Activated CD8-positive, alpha-beta T cell treated with anti-CD3 and anti-CD28 coated beads, Interleukin-2, amount 10 ng/mL, durations not matched to agents 7 days and 5 days (primary cell): ENCODE measurements at regions not wholly inside any gene's neighbourhood (a gene's known extent, or its start where the extent isn't known, plus 50 kb on each side); places are given as distances from the start of the nearest gene placed in this dataset.

Experiments
- ATAC-seq: fragments of 150-1000 bp; cut with Tn5 transposase; one replicate; pipeline ENCODE4 v1.10.0; 2021; ENCODE audit warnings: moderate library complexity
- CTCF ChIA-PET: fragments of 350-600 bp; sonication (Branson Sonifier 250); formaldehyde crosslinking; loops from one replicate; lab custom pipeline; 2021; ENCODE audit warnings: antibody characterized with exemption; lab: Charles Lee
- POLR2A ChIA-PET: fragments of 350-600 bp; sonication (Branson Sonifier 250); formaldehyde crosslinking; loops from one replicate; lab custom pipeline; 2021; ENCODE audit warnings: antibody characterized with exemption; lab: Charles Lee
- DNase-seq: peaks from one replicate; pipeline ENCODE4 v3.0.0-alpha.2; 2020
- H3K27ac Mint-ChIP-seq: one replicate; pipeline ENCODE4 v1.8.0; 2021; ENCODE audit warnings: mild to moderate bottlenecking, mixed read lengths
- H3K27me3 Mint-ChIP-seq: one replicate; pipeline ENCODE4 v1.8.0; 2021; ENCODE audit warnings: low read depth, mixed read lengths
- H3K36me3 Mint-ChIP-seq: one replicate; pipeline ENCODE4 v1.8.0; 2021; ENCODE audit warnings: low read depth, mixed read lengths
- H3K4me1 Mint-ChIP-seq: one replicate; pipeline ENCODE4 v1.8.0; 2021; ENCODE audit warnings: low read depth, mixed read lengths
- H3K4me3 Mint-ChIP-seq: one replicate; pipeline ENCODE4 v1.8.0; 2021; ENCODE audit warnings: mild to moderate bottlenecking, mixed read lengths
- H3K9me3 Mint-ChIP-seq: one replicate; pipeline ENCODE4 v1.8.0; 2022; ENCODE audit warnings: mixed read lengths; ENCODE audit not compliant: insufficient read depth

DNA sequence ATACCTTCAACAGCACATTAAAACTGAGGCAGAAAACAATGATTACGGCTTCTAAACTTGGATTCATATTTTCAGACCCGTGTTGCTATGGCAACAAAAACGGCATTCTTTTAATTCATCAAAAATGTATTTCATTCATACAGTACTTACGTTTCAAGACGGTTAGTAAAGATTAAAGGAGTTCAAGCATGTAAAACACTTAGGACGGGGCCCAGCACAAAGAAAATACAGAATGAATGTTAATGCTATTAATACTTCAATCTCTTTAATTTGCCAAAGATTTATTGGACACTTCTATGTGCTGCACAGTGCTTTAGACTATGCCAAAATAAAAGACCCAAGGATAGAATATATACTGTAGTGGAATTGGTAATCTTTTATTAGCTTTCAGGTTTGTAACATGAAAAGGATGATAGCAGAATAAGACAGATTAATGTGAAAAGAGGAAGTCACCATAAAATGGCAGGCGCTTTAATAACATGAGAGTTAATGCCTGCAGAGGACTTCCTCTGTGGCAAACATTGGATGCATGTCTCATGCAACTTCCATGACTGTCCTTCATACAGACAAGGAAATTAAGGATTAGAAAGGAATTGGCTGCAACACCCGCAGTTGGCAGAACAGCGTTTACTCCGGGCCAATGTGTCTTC lies 201.6 kb upstream of the KLF6 start:
- H3K9me3 Mint-ChIP-seq = peaks cover 12% of the 10 kb centered on the region
- no peak overlapping the region for H3K4me3 Mint-ChIP-seq
- ChIA-PET CTCF (no interaction called here), POLR2A (no interaction called here)
- H3K27me3 Mint-ChIP-seq = no peaks in the 10 kb centered on the region
- H3K4me1 Mint-ChIP-seq = peaks cover 34% of the 10 kb centered on the region
- no peak for DNase-seq
- peaks cover 24% of the 10 kb centered on the region for H3K36me3 Mint-ChIP-seq
- no peak for ATAC-seq
- no peak overlapping the region for H3K27ac Mint-ChIP-seq

GRCh38 chr10:3982746-3983442 lies 197.9 kb upstream of the KLF6 start:
- CTCF ChIA-PET = interaction anchor here (0.6 to 3.8 kb wide), 4 partner anchors 12 to 145 kb away, joined by 3 to 14 read pairs (median 7); no protein-coding TSS in a partner anchor
- Mint-ChIP-seq H3K9me3 (peaks cover 12% of the 10 kb centered on the region), H3K27me3 (no peaks in the 10 kb centered on the region), H3K4me3 (no peak overlapping the region), H3K4me1 (peaks cover 21% of the 10 kb centered on the region), H3K36me3 (peaks cover 43% of the 10 kb centered on the region), H3K27ac (peak overlapping the region; percentile 32)
- ATAC-seq (no peak), DNase-seq (no peak)
- POLR2A ChIA-PET = no interaction called here

GRCh38 chr10:3981300-3981699 lies 196.3 kb upstream of the KLF6 start:
- peak overlapping the region; percentile 84 for H3K27ac Mint-ChIP-seq
- H3K36me3 Mint-ChIP-seq = peaks cover 42% of the 10 kb centered on the region
- no peak overlapping the region for H3K4me3 Mint-ChIP-seq
- ATAC-seq (no peak), DNase-seq (no peak)
- CTCF ChIA-PET = interaction anchor here (0.7 to 3.8 kb wide), 3 partner anchors 10 to 31 kb away, joined by 3 to 14 read pairs (median 10); no protein-coding TSS in a partner anchor
- peaks cover 9% of the 10 kb centered on the region for H3K9me3 Mint-ChIP-seq
- POLR2A ChIA-PET = interaction anchor here (0.8 to 1.6 kb wide), 5 partner anchors 8 to 198 kb away, joined by 3 to 6 read pairs (median 4); partner anchors contain the start of gene KLF6
- H3K27me3 Mint-ChIP-seq = no peaks in the 10 kb centered on the region
- peaks cover 14% of the 10 kb centered on the region for H3K4me1 Mint-ChIP-seq

GRCh38 chr10:3980660-3981059 lies 195.7 kb upstream of the KLF6 start:
- peak overlapping the region; percentile 6 for H3K4me3 Mint-ChIP-seq
- CTCF ChIA-PET = interaction anchor here (2.6 to 3.8 kb wide), 2 partner anchors 10 to 20 kb away, joined by 10 to 14 read pairs; no protein-coding TSS in a partner anchor
- ATAC-seq = peak; percentile 53
- POLR2A ChIA-PET = interaction anchor here (0.8 to 1.6 kb wide), 5 partner anchors 8 to 198 kb away, joined by 3 to 6 read pairs (median 4); partner anchors contain the start of gene KLF6
- no peaks in the 10 kb centered on the region for H3K27me3 Mint-ChIP-seq
- peaks cover 39% of the 10 kb centered on the region for H3K36me3 Mint-ChIP-seq
- H3K9me3 Mint-ChIP-seq = peaks cover 9% of the 10 kb centered on the region
- H3K27ac Mint-ChIP-seq = peak overlapping the region; percentile 84
- H3K4me1 Mint-ChIP-seq = peaks cover 11% of the 10 kb centered on the region
- no peak for DNase-seq

DNA sequence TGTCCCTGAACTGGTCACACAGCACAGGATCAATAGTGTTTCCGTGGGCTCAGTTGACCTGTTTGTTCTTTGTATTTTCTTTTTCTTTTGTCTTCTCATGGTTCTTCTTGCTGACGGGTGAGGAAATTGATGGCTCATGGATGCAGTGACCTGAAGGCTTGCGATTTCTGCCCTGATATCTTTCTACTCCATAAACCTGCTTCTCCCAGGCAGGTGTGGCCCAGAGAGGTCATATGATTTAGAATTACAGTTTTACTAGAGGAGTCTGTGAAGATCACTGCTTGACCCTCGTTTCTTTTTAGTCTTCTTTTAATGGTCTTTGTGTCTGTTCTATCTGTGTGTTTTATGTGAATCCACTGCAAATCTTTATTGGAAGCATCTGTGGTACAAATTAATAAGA lies 195.1 kb upstream of the KLF6 start:
- H3K4me3 Mint-ChIP-seq = no peak overlapping the region

DNA sequence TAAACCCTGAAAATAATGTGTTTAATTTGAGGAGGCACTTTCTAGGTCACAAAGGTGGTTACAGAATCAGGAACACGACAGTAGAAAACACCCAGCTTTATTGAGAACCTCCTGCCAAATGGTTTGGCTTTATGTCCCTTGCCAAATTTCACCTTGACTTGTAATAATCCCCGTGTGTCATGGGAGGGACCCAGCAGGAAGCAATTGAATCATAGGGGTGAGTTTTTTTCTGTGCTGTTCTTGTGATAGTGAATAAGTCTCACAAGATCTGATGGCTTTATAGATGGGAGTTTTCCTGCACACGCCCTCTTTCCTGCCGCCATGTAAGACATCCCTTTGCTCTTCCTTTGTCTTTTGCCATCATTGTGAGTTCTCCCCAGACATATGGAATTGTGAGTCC lies 193.8 kb upstream of the KLF6 start:
- POLR2A ChIA-PET = no interaction called here
- H3K27ac Mint-ChIP-seq = peak overlapping the region; percentile 1
- H3K4me3 Mint-ChIP-seq = no peak overlapping the region
- H3K9me3 Mint-ChIP-seq = peaks cover 17% of the 10 kb centered on the region
- CTCF ChIA-PET = interaction anchor here (1.0 kb wide), 1 partner anchor 18 kb away, joined by 3 read pairs; no protein-coding TSS in a partner anchor
- DNase-seq (no peak), ATAC-seq (no peak)
- H3K4me1 Mint-ChIP-seq = peaks cover 19% of the 10 kb centered on the region
- H3K36me3 Mint-ChIP-seq = peaks cover 45% of the 10 kb centered on the region
- no peaks in the 10 kb centered on the region for H3K27me3 Mint-ChIP-seq

More for the DNA sequence above, 195.1 kb upstream of the KLF6 start:
- no peak for DNase-seq
- Mint-ChIP-seq H3K9me3 (peaks cover 12% of the 10 kb centered on the region), H3K27ac (peak overlapping the region; percentile 84), H3K27me3 (no peaks in the 10 kb centered on the region), H3K4me1 (peaks cover 10% of the 10 kb centered on the region), H3K36me3 (peaks cover 39% of the 10 kb centered on the region)
- ChIA-PET CTCF (interaction anchor here (3.8 kb wide), 1 partner anchor 9 kb away, joined by 14 read pairs; no protein-coding TSS in a partner anchor), POLR2A (interaction anchor here (1.0 to 1.1 kb wide), 3 partner anchors 8 to 197 kb away, joined by 3 to 4 read pairs (median 3); partner anchors contain the start of gene KLF6)
- peak; percentile 33 for ATAC-seq

- peaks cover 15% of the 10 kb centered on the region for H3K9me3 Mint-ChIP-seq
- peaks cover 19% of the 10 kb centered on the region for H3K4me1 Mint-ChIP-seq
- no peak overlapping the region for H3K4me3 Mint-ChIP-seq
- no peak overlapping the region for H3K27ac Mint-ChIP-seq
- ChIA-PET POLR2A (no interaction called here), CTCF (no interaction called here)
- ATAC-seq (no peak), DNase-seq (no peak)
- H3K27me3 Mint-ChIP-seq = no peaks in the 10 kb centered on the region
- H3K36me3 Mint-ChIP-seq = peaks cover 43% of the 10 kb centered on the region
Measured at GRCh38 chr10:3978174-3978573, 193.2 kb upstream of the KLF6 start.

DNA sequence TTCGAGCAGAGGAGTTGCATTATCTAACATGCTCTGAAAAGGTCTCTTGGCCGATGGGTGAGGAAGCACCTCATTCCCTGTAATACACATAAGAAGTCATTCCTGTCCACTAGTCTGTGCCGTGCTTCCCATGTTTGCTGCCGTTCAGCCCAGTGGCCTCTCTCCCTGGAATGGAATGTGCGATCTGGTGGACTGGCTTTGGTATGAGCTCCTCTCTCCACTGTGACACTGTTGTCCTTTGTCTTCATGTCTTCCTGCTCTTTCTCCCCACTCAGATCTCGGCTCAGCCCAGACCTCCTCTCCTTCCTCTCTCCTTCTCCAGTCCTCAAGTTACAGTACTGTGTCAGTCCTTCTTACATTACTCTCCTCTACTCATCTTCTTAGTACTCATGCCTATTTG lies 192.8 kb upstream of the KLF6 start:
- Mint-ChIP-seq H3K4me3 (no peak overlapping the region), H3K27me3 (no peaks in the 10 kb centered on the region), H3K27ac (no peak overlapping the region), H3K4me1 (peaks cover 18% of the 10 kb centered on the region), H3K36me3 (peaks cover 39% of the 10 kb centered on the region), H3K9me3 (peaks cover 13% of the 10 kb centered on the region)
- ChIA-PET CTCF (no interaction called here), POLR2A (no interaction called here)
- DNase-seq (no peak), ATAC-seq (no peak)

GRCh38 chr10:3976718-3977117 lies 191.7 kb upstream of the KLF6 start:
- POLR2A ChIA-PET = interaction anchor here (0.7 to 8.4 kb wide), 3 partner anchors 16 to 193 kb away, joined by 3 to 114 read pairs (median 3); partner anchors contain the start of gene KLF6
- H3K36me3 Mint-ChIP-seq = peaks cover 31% of the 10 kb centered on the region
- ATAC-seq = no peak

GRCh38 chr10:3976171-3976570 lies 191.2 kb upstream of the KLF6 start:
- peaks cover 8% of the 10 kb centered on the region for H3K9me3 Mint-ChIP-seq
- DNase-seq = no peak
- H3K27ac Mint-ChIP-seq = no peak overlapping the region
- ChIA-PET POLR2A (interaction anchor here (8.4 kb wide), 1 partner anchor 192 kb away, joined by 114 read pairs; the partner anchor contains the start of gene KLF6), CTCF (interaction anchor here (1.1 kb wide), 1 partner anchor 15 kb away, joined by 5 read pairs; no protein-coding TSS in a partner anchor)
- no peak for ATAC-seq
- no peak overlapping the region for H3K4me3 Mint-ChIP-seq
- no peaks in the 10 kb centered on the region for H3K27me3 Mint-ChIP-seq
- peaks cover 29% of the 10 kb centered on the region for H3K4me1 Mint-ChIP-seq
- peaks cover 30% of the 10 kb centered on the region for H3K36me3 Mint-ChIP-seq

More at GRCh38 chr10:3976718-3977117, 191.7 kb upstream of the KLF6 start:
- Mint-ChIP-seq H3K4me3 (no peak overlapping the region), H3K27ac (no peak overlapping the region), H3K27me3 (no peaks in the 10 kb centered on the region), H3K9me3 (peaks cover 8% of the 10 kb centered on the region), H3K4me1 (peaks cover 23% of the 10 kb centered on the region)
- CTCF ChIA-PET = interaction anchor here (1.1 kb wide), 1 partner anchor 15 kb away, joined by 5 read pairs; no protein-coding TSS in a partner anchor
- DNase-seq = no peak

DNA sequence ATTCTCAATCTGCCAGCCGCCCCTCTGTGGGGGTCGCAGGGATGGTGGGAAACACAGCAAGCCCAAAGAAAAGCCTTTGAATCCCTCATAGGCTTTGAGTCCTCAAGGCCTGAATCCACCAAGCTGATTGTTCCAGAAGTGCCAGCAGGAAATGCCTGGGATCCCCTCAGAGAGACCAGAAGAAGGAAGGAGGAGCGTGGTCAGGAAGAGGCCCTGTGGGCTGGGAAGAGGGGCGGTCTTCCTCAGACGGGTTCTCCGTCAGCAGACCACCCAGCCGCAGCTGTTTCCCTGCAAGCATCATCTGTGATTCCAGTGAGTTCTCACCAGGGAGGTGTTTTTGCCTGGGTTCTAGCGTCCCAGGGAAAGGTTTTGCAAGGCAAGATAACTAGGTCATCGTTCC lies 190.0 kb upstream of the KLF6 start:
- peaks cover 39% of the 10 kb centered on the region for H3K36me3 Mint-ChIP-seq
- no peak for ATAC-seq
- DNase-seq = no peak
- peaks cover 40% of the 10 kb centered on the region for H3K4me1 Mint-ChIP-seq
- H3K27ac Mint-ChIP-seq = no peak overlapping the region
- no peaks in the 10 kb centered on the region for H3K27me3 Mint-ChIP-seq
- CTCF ChIA-PET = interaction anchor here (1.4 to 6.0 kb wide), 3 partner anchors 14 to 193 kb away, joined by 3 to 41 read pairs (median 4); no protein-coding TSS in a partner anchor
- H3K9me3 Mint-ChIP-seq = peaks cover 8% of the 10 kb centered on the region
- H3K4me3 Mint-ChIP-seq = no peak overlapping the region
- POLR2A ChIA-PET = interaction anchor here (1.2 to 8.4 kb wide), 2 partner anchors 165 to 191 kb away, joined by 5 to 114 read pairs; partner anchors contain the start of gene KLF6
